ENCODE measurements at regions not wholly inside any gene's neighbourhood (a gene's known extent, or its start where the extent isn't known, plus 50 kb on each side); places are given as distances from the start of the nearest gene placed in this dataset.

GRCh38 chr16:79540825-79541595 lies 59.5 kb downstream of the MAF start (continued):
- TF ChIP-seq ATF1 (CRISPR knock-in tag; IDR thresholded peaks at IDR 0.05): no peak

DNA sequence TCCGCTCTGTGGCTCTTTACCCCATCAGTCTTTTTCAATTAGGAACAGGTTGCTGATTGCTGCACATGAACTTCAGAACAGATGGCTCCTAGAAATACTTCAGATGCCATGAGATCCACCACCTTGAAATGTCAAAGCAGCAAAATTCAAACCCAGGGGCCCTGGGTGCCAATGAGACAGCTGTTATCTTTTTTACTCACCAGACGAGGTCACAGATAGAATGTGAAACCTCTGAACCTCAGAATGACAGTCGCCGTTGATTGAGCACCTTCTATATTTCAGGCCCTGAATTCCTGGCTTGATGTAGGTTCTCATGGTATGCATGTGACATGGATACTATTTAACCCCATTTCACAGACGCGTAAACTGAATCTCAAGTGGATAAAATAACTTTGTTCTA lies 63.0 kb downstream of the MAF start:
- TF ChIP-seq ZNF317 (CRISPR knock-in tag; IDR thresholded peaks at IDR 0.05; ENCODE audit: borderline replicate concordance, low read depth) (no peak), ZNF281 (CRISPR knock-in tag; IDR thresholded peaks at IDR 0.05) (no peak), ZNF423 (CRISPR knock-in tag; IDR thresholded peaks at IDR 0.05) (no peak), STAT6 (CRISPR knock-in tag; conservative IDR thresholded peaks at IDR 0.05; ENCODE audit: low read depth) (no peak), CREM (CRISPR knock-in tag; IDR thresholded peaks at IDR 0.05) (no peak), GABPB1 (CRISPR knock-in tag; IDR thresholded peaks at IDR 0.05) (no peak), ATF1 (CRISPR knock-in tag; IDR thresholded peaks at IDR 0.05) (no peak), CREB1 (CRISPR knock-in tag; IDR thresholded peaks at IDR 0.05) (no peak), KAT7 (CRISPR knock-in tag; IDR thresholded peaks at IDR 0.05; ENCODE audit: borderline replicate concordance) (no peak), OVOL2 (CRISPR knock-in tag; IDR thresholded peaks at IDR 0.05; ENCODE audit: borderline replicate concordance) (no peak), GTF2I (CRISPR knock-in tag; conservative IDR thresholded peaks at IDR 0.05) (no peak), TCF7 (CRISPR knock-in tag; IDR thresholded peaks at IDR 0.05; ENCODE audit: low read depth) (no peak), MAX (CRISPR knock-in tag; IDR thresholded peaks at IDR 0.05) (no peak), TP53 (CRISPR knock-in tag; IDR thresholded peaks at IDR 0.05) (no peak)
- TF ChIP-seq, protein P1, sequence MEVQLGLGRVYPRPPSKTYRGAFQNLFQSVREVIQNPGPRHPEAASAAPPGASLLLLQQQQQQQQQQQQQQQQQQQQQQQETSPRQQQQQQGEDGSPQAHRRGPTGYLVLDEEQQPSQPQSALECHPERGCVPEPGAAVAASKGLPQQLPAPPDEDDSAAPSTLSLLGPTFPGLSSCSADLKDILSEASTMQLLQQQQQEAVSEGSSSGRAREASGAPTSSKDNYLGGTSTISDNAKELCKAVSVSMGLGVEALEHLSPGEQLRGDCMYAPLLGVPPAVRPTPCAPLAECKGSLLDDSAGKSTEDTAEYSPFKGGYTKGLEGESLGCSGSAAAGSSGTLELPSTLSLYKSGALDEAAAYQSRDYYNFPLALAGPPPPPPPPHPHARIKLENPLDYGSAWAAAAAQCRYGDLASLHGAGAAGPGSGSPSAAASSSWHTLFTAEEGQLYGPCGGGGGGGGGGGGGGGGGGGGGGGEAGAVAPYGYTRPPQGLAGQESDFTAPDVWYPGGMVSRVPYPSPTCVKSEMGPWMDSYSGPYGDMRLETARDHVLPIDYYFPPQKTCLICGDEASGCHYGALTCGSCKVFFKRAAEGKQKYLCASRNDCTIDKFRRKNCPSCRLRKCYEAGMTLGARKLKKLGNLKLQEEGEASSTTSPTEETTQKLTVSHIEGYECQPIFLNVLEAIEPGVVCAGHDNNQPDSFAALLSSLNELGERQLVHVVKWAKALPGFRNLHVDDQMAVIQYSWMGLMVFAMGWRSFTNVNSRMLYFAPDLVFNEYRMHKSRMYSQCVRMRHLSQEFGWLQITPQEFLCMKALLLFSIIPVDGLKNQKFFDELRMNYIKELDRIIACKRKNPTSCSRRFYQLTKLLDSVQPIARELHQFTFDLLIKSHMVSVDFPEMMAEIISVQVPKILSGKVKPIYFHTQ (CRISPR knock-in tag; IDR thresholded peaks at IDR 0.05): no peak
- TF ChIP-seq, protein P2, sequence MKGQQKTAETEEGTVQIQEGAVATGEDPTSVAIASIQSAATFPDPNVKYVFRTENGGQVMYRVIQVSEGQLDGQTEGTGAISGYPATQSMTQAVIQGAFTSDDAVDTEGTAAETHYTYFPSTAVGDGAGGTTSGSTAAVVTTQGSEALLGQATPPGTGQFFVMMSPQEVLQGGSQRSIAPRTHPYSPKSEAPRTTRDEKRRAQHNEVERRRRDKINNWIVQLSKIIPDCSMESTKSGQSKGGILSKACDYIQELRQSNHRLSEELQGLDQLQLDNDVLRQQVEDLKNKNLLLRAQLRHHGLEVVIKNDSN (CRISPR knock-in tag; IDR thresholded peaks at IDR 0.05): no peak
- TF ChIP-seq, protein P3, sequence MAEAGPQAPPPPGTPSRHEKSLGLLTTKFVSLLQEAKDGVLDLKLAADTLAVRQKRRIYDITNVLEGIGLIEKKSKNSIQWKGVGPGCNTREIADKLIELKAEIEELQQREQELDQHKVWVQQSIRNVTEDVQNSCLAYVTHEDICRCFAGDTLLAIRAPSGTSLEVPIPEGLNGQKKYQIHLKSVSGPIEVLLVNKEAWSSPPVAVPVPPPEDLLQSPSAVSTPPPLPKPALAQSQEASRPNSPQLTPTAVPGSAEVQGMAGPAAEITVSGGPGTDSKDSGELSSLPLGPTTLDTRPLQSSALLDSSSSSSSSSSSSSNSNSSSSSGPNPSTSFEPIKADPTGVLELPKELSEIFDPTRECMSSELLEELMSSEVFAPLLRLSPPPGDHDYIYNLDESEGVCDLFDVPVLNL (CRISPR knock-in tag; IDR thresholded peaks at IDR 0.05; ENCODE audit: borderline replicate concordance, low read depth): no peak
- TF ChIP-seq, protein P4, sequence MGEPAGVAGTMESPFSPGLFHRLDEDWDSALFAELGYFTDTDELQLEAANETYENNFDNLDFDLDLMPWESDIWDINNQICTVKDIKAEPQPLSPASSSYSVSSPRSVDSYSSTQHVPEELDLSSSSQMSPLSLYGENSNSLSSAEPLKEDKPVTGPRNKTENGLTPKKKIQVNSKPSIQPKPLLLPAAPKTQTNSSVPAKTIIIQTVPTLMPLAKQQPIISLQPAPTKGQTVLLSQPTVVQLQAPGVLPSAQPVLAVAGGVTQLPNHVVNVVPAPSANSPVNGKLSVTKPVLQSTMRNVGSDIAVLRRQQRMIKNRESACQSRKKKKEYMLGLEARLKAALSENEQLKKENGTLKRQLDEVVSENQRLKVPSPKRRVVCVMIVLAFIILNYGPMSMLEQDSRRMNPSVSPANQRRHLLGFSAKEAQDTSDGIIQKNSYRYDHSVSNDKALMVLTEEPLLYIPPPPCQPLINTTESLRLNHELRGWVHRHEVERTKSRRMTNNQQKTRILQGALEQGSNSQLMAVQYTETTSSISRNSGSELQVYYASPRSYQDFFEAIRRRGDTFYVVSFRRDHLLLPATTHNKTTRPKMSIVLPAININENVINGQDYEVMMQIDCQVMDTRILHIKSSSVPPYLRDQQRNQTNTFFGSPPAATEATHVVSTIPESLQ (CRISPR knock-in tag; IDR thresholded peaks at IDR 0.05): no peak
- Mint-ChIP-seq H3K27ac (no peak overlapping the region), H3K27me3 (ENCODE audit: low read depth) (no peaks in the 10 kb centered on the region), H3K36me3 (no peaks in the 10 kb centered on the region), H3K4me1 (no peaks in the 10 kb centered on the region), H3K4me3 (no peak overlapping the region), H3K9me3 (no peaks in the 10 kb centered on the region)
- CTCF ChIA-PET: no interaction called here
- DNase-seq (ENCODE audit: low spot score): no peak
- ATAC-seq: no peak
- POLR2A ChIA-PET: no interaction called here
